GM21737 (cell line): ENCODE measurements at regions not wholly inside any gene's neighbourhood (a gene's known extent, or its start where the extent isn't known, plus 50 kb on each side); places are given as distances from the start of the nearest gene placed in this dataset.

Experiments used
- ATAC-seq: cut with Tn5 transposase; IDR thresholded peaks from one replicate; pipeline ENCODE4 v1.9.1; 2021; ENCODE audit warnings: mild to moderate bottlenecking, moderate library complexity; ENCODE audit not compliant: unreplicated experiment

GRCh38 chr15:47473832-47474231, 243.5 kb upstream of the SEMA6D start:
- no peak for ATAC-seq

- ATAC-seq: no peak
Observed at GRCh38 chr15:47475336-47475735, 242.0 kb upstream of the SEMA6D start.

GRCh38 chr15:47477341-47477740, 240.0 kb upstream of the SEMA6D start:
- no peak for ATAC-seq

GRCh38 chr15:47484059-47484458, 233.2 kb upstream of the SEMA6D start:
- no peak for ATAC-seq

GRCh38 chr15:47484997-47485396, 232.3 kb upstream of the SEMA6D start:
- no peak for ATAC-seq

GRCh38 chr15:47485419-47485818, 231.9 kb upstream of the SEMA6D start:
- no peak for ATAC-seq

GRCh38 chr15:47486040-47486439, 231.3 kb upstream of the SEMA6D start:
- no peak for ATAC-seq

GRCh38 chr15:47492195-47492594, 225.1 kb upstream of the SEMA6D start:
- no peak for ATAC-seq

- no peak for ATAC-seq
Observed at GRCh38 chr15:47493357-47494247, 223.7 kb upstream of the SEMA6D start.

GRCh38 chr15:47496343-47497185, 220.7 kb upstream of the SEMA6D start:
- ATAC-seq: no peak

GRCh38 chr15:47500842-47501241, 216.5 kb upstream of the SEMA6D start:
- no peak for ATAC-seq

- no peak for ATAC-seq
Observed at GRCh38 chr15:47502041-47502440, 215.3 kb upstream of the SEMA6D start.

- ATAC-seq: no peak
Observed at GRCh38 chr15:47503876-47504275, 213.4 kb upstream of the SEMA6D start.

- ATAC-seq: no peak
Observed at GRCh38 chr15:47504624-47505256, 212.6 kb upstream of the SEMA6D start.

GRCh38 chr15:47505712-47506328, 211.5 kb upstream of the SEMA6D start:
- no peak for ATAC-seq

GRCh38 chr15:47506329-47507100, 210.8 kb upstream of the SEMA6D start:
- ATAC-seq: no peak

- no peak for ATAC-seq
Observed at GRCh38 chr15:47507221-47507985, 209.9 kb upstream of the SEMA6D start.

GRCh38 chr15:47511261-47511660, 206.0 kb upstream of the SEMA6D start:
- no peak for ATAC-seq

GRCh38 chr15:47513471-47513870, 203.8 kb upstream of the SEMA6D start:
- ATAC-seq: no peak
